Astrocyte of the spinal cord (primary cell): ENCODE measurements at regions not wholly inside any gene's neighbourhood (a gene's known extent, or its start where the extent isn't known, plus 50 kb on each side); places are given as distances from the start of the nearest gene placed in this dataset.
"Not testable (repeated sequence)": the region's sequence is repeated elsewhere in the genome, so short reads cannot be mapped to it uniquely, and the experiment has no call there.

ENCODE experiments used
- DNase-seq: peaks from one replicate; pipeline ENCODE4 v3.0.0; 2011; ENCODE audit warnings: low read depth, low spot score
- H3K4me3 ChIP-seq: 2 replicates; pipeline ENCODE4 v1.5.1; 2011; ENCODE audit warnings: low read depth, mild to moderate bottlenecking, low read length, moderate library complexity
- in situ Hi-C: cut with HindIII; loops from 2 replicates; pipeline ENCODE4 v1.10.0; 2017; ENCODE audit warnings: low sequenced_read_pairs
- TF ChIP-seq, protein P1 (sequence below): IDR thresholded peaks from 2 replicates; pipeline ENCODE4 v1.5.1; 2012; ENCODE audit warnings: low read depth, mild to moderate bottlenecking, low read length, inconsistent platforms

DNA sequence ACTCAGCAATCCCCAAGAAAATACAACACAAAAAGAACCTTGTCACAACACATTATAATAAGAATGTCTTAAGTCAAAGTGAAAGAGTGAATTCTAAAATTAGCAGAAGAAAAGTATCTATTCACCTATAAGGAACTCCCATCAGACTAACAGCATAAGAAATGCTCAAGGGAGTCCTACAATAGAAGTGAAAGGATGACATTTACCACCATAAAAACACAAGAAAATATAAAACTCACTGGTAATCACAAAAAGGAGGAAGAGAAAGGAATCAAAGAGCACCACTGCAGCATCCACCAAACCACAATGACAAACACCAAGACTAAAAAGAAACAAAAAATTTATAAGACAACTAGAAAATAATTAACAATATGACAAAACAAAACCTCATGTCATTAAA, 257.0 kb upstream of the AGTR2 start:
- in situ Hi-C loops: no loop called here
- TF ChIP-seq, protein P1, sequence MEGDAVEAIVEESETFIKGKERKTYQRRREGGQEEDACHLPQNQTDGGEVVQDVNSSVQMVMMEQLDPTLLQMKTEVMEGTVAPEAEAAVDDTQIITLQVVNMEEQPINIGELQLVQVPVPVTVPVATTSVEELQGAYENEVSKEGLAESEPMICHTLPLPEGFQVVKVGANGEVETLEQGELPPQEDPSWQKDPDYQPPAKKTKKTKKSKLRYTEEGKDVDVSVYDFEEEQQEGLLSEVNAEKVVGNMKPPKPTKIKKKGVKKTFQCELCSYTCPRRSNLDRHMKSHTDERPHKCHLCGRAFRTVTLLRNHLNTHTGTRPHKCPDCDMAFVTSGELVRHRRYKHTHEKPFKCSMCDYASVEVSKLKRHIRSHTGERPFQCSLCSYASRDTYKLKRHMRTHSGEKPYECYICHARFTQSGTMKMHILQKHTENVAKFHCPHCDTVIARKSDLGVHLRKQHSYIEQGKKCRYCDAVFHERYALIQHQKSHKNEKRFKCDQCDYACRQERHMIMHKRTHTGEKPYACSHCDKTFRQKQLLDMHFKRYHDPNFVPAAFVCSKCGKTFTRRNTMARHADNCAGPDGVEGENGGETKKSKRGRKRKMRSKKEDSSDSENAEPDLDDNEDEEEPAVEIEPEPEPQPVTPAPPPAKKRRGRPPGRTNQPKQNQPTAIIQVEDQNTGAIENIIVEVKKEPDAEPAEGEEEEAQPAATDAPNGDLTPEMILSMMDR: no peak
- no peak for DNase-seq
- no peak overlapping the region for H3K4me3 ChIP-seq

DNA sequence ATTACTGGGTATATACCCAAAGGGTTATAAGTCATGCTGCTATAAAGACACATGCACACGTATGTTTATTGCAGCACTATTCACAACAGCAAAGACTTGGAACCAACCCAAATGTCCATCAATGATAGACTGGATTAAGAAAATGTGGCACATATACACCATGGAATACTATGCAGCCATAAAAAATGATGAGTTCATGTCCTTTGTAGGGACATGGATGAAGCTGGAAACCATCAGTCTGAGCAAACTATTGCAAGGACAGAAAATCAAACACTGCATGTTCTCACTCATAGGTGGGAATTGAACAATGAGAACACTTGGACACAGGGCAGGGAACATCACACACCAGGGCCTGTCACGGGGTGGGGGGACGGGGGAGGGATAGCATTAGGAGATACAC, 254.9 kb upstream of the AGTR2 start:
- DNase-seq, in situ Hi-C loops, H3K4me3 ChIP-seq: not testable (repeated sequence)

DNA sequence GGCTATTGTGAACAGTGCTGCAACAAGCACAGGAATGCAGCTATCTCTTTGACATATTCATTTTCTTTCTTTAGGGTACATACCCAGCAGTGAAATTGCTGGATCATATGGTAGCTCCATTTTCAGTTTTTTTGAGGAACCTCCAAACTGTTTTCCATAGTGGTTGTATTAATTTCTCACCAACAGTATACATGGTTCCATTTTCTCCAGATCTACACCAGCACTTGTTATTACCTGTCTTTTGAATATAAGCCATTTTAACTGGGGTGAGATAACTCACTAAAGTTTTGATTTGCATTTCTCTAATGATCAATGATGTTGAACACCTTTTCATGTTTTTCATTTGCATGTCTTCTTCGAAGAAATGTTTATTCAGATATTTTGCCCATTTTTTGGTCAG, 241.1 kb upstream of the AGTR2 start:
- in situ Hi-C loops: no loop called here
- DNase-seq: no peak
- TF ChIP-seq, protein P1: no peak
- H3K4me3 ChIP-seq: no peak overlapping the region

DNA sequence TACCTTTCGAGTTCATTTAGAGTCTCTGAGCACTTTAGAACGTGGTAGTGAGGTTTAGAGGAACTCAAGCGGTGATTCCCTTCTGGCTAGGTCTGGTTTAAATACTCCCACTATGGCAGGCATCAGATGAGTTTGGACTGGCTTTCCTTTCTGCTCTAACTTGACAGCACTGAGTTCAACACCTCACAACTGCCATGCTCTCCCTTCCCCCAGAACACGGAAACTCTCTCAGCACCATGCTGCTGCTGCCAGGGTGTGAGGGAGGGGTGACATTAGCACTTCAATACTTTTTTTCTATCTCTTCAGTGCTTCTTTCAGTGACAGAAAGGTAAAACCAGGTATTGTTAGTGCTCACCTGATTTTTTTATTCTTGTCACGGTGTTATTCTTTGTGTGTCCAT, 234.5 kb upstream of the AGTR2 start:
- in situ Hi-C loops: no loop called here
- H3K4me3 ChIP-seq: no peak overlapping the region
- DNase-seq: no peak
- TF ChIP-seq, protein P1: no peak

DNA sequence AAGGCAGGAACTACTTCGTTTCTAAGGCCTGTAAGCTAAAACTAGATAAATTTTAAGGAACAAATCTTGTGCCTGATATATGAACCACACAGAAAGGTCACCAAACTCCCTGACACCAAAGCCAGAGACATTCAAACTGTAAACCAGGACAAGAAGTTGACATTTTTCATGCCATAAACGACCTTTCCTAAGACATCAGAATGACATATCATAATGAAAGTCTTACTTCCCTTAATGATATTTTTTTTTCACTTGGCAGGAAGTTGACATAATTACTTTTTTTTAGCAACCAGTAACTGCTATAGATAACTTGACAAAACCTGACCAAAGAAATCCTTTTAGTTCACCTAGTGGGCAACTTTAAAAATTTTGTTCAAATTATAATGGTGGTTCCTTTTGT, 231.5 kb upstream of the AGTR2 start:
- TF ChIP-seq, protein P1: no peak

DNA sequence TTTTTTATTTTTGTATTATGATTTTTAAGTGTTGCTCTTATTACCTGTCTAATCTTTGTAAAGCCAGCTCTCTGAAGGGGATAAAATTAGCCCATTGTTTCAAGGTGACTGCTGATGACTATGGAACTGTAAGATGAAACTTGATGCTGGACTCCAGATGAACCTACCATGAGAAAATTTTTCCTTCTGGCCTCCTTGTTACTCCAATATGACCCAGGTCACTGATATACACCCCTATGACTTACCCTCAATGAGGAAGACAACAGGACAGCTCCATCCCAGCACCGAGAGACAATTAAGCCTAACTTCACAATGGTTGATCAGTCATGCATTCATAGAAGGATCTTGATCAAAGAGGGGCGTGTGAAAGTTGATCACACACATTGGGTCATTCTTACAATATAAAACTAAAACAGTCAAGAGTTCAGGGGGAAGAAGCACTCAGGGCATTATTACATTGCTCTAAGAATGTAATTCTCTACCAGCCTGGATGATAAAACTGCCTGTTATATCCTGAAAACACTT, 230.8 kb upstream of the AGTR2 start:
- in situ Hi-C loops: no loop called here
- no peak for DNase-seq
- H3K4me3 ChIP-seq: no peak overlapping the region
- TF ChIP-seq, protein P1: no peak

More for the DNA sequence above, 231.5 kb upstream of the AGTR2 start:
- no peak for DNase-seq
- in situ Hi-C loops: no loop called here
- no peak overlapping the region for H3K4me3 ChIP-seq

DNA sequence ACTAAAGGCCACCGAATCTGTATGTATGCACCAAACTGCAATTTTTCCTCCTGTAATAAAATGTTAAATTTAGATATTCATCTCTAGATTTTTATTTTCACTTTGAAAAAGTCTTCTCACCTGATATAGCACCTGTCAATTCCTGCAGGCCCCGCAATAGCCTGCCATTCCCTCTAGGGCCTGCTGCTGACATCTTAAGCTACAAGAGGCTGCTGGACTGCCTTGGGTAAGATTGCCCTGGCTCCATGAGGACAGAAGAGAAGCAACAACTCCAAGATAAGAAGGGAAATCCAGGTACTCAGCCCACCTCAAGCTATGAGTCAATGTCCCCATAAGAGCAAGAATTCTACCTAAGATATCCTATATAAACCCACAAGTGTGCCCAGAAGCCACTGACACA, 230.2 kb upstream of the AGTR2 start:
- TF ChIP-seq, protein P1: no peak
- no peak for DNase-seq
- in situ Hi-C loops: no loop called here
- no peak overlapping the region for H3K4me3 ChIP-seq
